Heart left ventricle (tissue), 13 donors: ENCODE measurements at regions not wholly inside any gene's neighbourhood (a gene's known extent, or its start where the extent isn't known, plus 50 kb on each side); places are given as distances from the start of the nearest gene placed in this dataset.

Source experiments
- CTCF ChIP-seq, 12 donors: fragments of 200-600 bp; sonication (generic) in 4 of 12; IDR thresholded peaks; one replicate each; pipeline versions ENCODE4 v1.5.0 to v1.8.0; 2018 to 2022; ENCODE audit warnings: antibody characterized with exemption in 12 of 12, mild to moderate bottlenecking in 5 of 12
- POLR2A ChIP-seq, 2 donors: fragments of 450-650 bp; IDR thresholded peaks; one replicate each; pipeline ENCODE4 v1.6.1; 2017; ENCODE audit warnings: antibody characterized with exemption in 2 of 2, mild to moderate bottlenecking in 2 of 2, moderate library complexity in 2 of 2
- donor health status: ischemic (EF 13 %, LVEDD 7.1; RV severe dilation, severe dysfunction).
- donor health status: DM: no; HTN: yes; CAD: no.
- donor health status: DM: no; HTN: no; CAD: no.
- donor health status: ischemic (EF 25% LVEDD 6.9; RV normal size, moderate dysfunction).
- donor health status: ischemic (EF 25% LVEDD 5.7; RV mildly dilated, moderate dysfunction).
- donor health status: ischemic (EF 35%, LVEDD 5.7; RV mildly dilated, moderate dysfunction).
- donor health status: nonischemic (EF 11% LVEDD 7.7; RV severe dilation, severe dysfunction).
- donor health status: DM: yes; HTN: yes; CAD: no.
- donor health status: PGD.
- donor health status: ischemic (EF 29% LVEDD 5.4; RV normal size, mild dysfunction).
- donor health status: nonischemic (EF 23%, LVEDD 6.1; RV moderate dilation, normal function).

- TF ChIP-seq POLR2A (IDR thresholded peaks at IDR 0.05) (no peak), CTCF (IDR thresholded peaks at IDR 0.05) (no peak)
Observed at GRCh38 chr16:9231039-9231438, 139.6 kb downstream of the HAPSTR1 start.
